Thoracic aorta (tissue), 2 donors: ENCODE measurements at regions not wholly inside any gene's neighbourhood (a gene's known extent, or its start where the extent isn't known, plus 50 kb on each side); places are given as distances from the start of the nearest gene placed in this dataset.

ENCODE experiments used
- ATAC-seq: fragments of 150-250 bp; one replicate; pipeline ENCODE4 v1.8.0; 2017; ENCODE audit warnings: low read depth; ENCODE audit not compliant: insufficient number of reproducible peaks, low FRiP score
- DNase-seq: peaks from one replicate; pipeline ENCODE4 v3.0.0-alpha.2; 2020; ENCODE audit warnings: low spot score
- H3K27ac ChIP-seq, 2 donors: fragments of 200-600 bp; sonication (generic); 1 replicate in 1 of 2; 2 replicates in 1 of 2; pipeline ENCODE4 v1.5.1; 2016; ENCODE audit warnings: mild to moderate bottlenecking in 2 of 2, moderate library complexity in 2 of 2
- H3K27me3 ChIP-seq: fragments of 200-600 bp; sonication (generic); replicated peaks from 2 replicates; pipeline ENCODE4 v1.6.0; 2016; ENCODE audit warnings: mild to moderate bottlenecking; ENCODE audit not compliant: insufficient read depth
- H3K36me3 ChIP-seq: fragments of 200-600 bp; sonication (generic); one replicate; pipeline ENCODE4 v1.5.1; 2016
- H3K4me1 ChIP-seq, 2 donors: fragments of 200-600 bp; sonication (generic); 1 replicate in 1 of 2; 2 replicates in 1 of 2; pipeline versions ENCODE4 v1.5.1 to v1.6.0; 2016; ENCODE audit warnings: low read depth in 2 of 2, mild to moderate bottlenecking in 1 of 2; ENCODE audit not compliant: control insufficient read depth in 1 of 2
- H3K4me3 ChIP-seq: fragments of 200-600 bp; sonication (generic); 2 replicates; pipeline ENCODE4 v1.5.1; 2016; ENCODE audit warnings: mild to moderate bottlenecking
- H3K9me3 ChIP-seq: fragments of 200-600 bp; sonication (generic); 2 replicates; pipeline ENCODE4 v1.5.1; 2016
- CTCF ChIP-seq: fragments of 200-600 bp; sonication (generic); IDR thresholded peaks from one replicate; pipeline ENCODE4 v1.5.1; 2019; ENCODE audit warnings: antibody characterized with exemption

- H3K9me3 ChIP-seq, result no peaks in the 10 kb centered on the region
- no peak for TF ChIP-seq CTCF
- H3K36me3 ChIP-seq, result no peaks in the 10 kb centered on the region
- H3K27ac ChIP-seq, result no peak overlapping the region
- DNase-seq (no peak), ATAC-seq (no peak)
- no peaks in the 10 kb centered on the region for H3K27me3 ChIP-seq
- peaks cover 0 to 3% of the 10 kb centered on the region in 2 donors for H3K4me1 ChIP-seq
- no peak overlapping the region for H3K4me3 ChIP-seq
Observed at GRCh38 chr13:47330031-47330430, 433.2 kb upstream of the HTR2A start.

DNA sequence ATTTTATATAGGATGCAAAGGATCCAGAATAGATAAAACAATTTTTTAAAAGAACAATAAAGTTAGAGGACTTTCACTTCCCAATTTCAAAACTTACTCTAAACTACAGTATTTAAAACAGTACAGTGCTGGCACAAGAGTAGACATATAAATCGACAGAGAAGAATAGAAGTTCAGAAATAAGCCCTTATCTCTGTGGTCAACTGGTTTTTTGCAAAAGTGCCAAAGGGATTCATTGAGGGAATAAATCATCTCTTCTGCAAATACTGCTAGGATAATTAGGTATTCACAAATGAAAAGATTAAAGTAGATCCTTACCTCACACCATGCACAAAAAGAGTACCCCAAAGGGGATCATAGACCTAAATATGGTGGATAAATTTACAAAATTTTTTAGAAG is 431.0 kb upstream of the HTR2A start:
- Histone ChIP-seq H3K4me3 (no peak overlapping the region), H3K27me3 (no peaks in the 10 kb centered on the region), H3K4me1 (peaks cover 0 to 3% of the 10 kb centered on the region in 2 donors), H3K9me3 (no peaks in the 10 kb centered on the region), H3K36me3 (no peaks in the 10 kb centered on the region), H3K27ac (no peak overlapping the region)
- DNase-seq (no peak), ATAC-seq (no peak)
- no peak for TF ChIP-seq CTCF

- H3K4me1 ChIP-seq, result no peaks in the 10 kb centered on the region
- no peaks in the 10 kb centered on the region for H3K27me3 ChIP-seq
- H3K4me3 ChIP-seq, result no peak overlapping the region
- no peak for ATAC-seq
- no peak for DNase-seq
- H3K27ac ChIP-seq, result no peak overlapping the region
- TF ChIP-seq CTCF, result no peak
- no peaks in the 10 kb centered on the region for H3K9me3 ChIP-seq
- no peaks in the 10 kb centered on the region for H3K36me3 ChIP-seq
Observed at GRCh38 chr13:47326061-47326460, 429.2 kb upstream of the HTR2A start.

DNA sequence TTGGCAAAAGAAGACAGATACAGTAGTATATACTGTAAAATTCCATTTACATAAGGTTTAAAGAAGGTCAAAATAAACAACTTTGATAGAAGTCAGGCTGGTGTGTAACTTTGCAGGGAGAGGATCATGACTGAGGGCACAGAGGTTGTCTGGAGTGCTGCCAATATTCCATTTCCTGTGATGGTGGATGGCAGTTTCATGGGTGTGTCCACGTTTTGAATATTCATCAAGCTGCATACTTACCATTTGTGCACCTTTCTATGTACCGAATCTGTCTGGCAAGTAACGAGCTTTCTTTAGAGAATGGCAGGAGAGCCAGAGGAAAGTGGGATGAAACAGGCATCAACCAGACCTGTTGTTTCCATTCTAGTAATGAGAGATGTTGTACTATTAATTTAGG is 420.5 kb upstream of the HTR2A start:
- DNase-seq (no peak), ATAC-seq (no peak)
- TF ChIP-seq CTCF, result no peak
- H3K27ac ChIP-seq, result no peak overlapping the region
- no peaks in the 10 kb centered on the region for H3K27me3 ChIP-seq
- no peak overlapping the region for H3K4me3 ChIP-seq
- no peaks in the 10 kb centered on the region for H3K9me3 ChIP-seq
- H3K36me3 ChIP-seq, result no peaks in the 10 kb centered on the region
- no peaks in the 10 kb centered on the region for H3K4me1 ChIP-seq

- Histone ChIP-seq H3K27me3 (no peaks in the 10 kb centered on the region), H3K4me3 (no peak overlapping the region), H3K27ac (no peak overlapping the region), H3K36me3 (no peaks in the 10 kb centered on the region), H3K9me3 (no peaks in the 10 kb centered on the region), H3K4me1 (no peaks in the 10 kb centered on the region)
- ATAC-seq, result no peak
- DNase-seq, result no peak
- TF ChIP-seq CTCF, result no peak
Observed at GRCh38 chr13:47310401-47310800, 413.5 kb upstream of the HTR2A start.
